Spleen (tissue), 11 donors: ENCODE measurements at regions not wholly inside any gene's neighbourhood (a gene's known extent, or its start where the extent isn't known, plus 50 kb on each side); places are given as distances from the start of the nearest gene placed in this dataset.

ENCODE experiments used
- DNase-seq: peaks from one replicate; pipeline ENCODE4 v3.0.0-alpha.2; 2020
- H3K27ac ChIP-seq, 8 donors: fragments of 200-600 bp; sonication (generic) in 7 of 8; 1 replicate in 4 of 8; 2 replicates in 4 of 8; pipeline versions ENCODE4 v1.5.0 to v1.8.0; 2016 to 2021; ENCODE audit warnings: inconsistent platforms in 4 of 8, mild to moderate bottlenecking in 4 of 8, moderate library complexity in 1 of 8
- H3K27me3 ChIP-seq, 7 donors: fragments of 200-600 bp; sonication (generic) in 6 of 7; replicated peaks in 1 of 7; 1 replicate in 4 of 7; 2 replicates in 3 of 7; pipeline versions ENCODE4 v1.5.0 to v1.8.0; 2016 to 2021; ENCODE audit warnings: inconsistent platforms in 3 of 7, mild to moderate bottlenecking in 1 of 7
- H3K36me3 ChIP-seq, 6 donors: fragments of 200-600 bp; sonication (generic) in 5 of 6; 1 replicate in 4 of 6; 2 replicates in 2 of 6; pipeline versions ENCODE4 v1.5.0 to v1.8.0; 2016 to 2021; ENCODE audit warnings: inconsistent platforms in 2 of 6
- H3K4me1 ChIP-seq, 6 donors: fragments of 200-600 bp; sonication (generic) in 5 of 6; 1 replicate in 3 of 6; 2 replicates in 3 of 6; pipeline versions ENCODE4 v1.5.0 to v1.8.0; 2016 to 2021; ENCODE audit warnings: inconsistent platforms in 3 of 6
- H3K4me3 ChIP-seq, 8 donors: fragments of 200-600 bp; sonication (generic) in 7 of 8; 1 replicate in 4 of 8; 2 replicates in 4 of 8; pipeline versions ENCODE4 v1.5.0 to v1.8.0; 2016 to 2021; ENCODE audit warnings: inconsistent platforms in 4 of 8, mild to moderate bottlenecking in 4 of 8, moderate library complexity in 2 of 8
- H3K9me3 ChIP-seq, 8 donors: fragments of 200-600 bp; sonication (generic) in 7 of 8; 1 replicate in 4 of 8; 2 replicates in 4 of 8; pipeline versions ENCODE4 v1.5.0 to v1.8.0; 2016 to 2021; ENCODE audit warnings: inconsistent platforms in 4 of 8
- CTCF ChIP-seq, 11 experiments: fragments of 200-600 bp in 7 of 11; fragments of 450-650 bp in 4 of 11; sonication (generic) in 4 of 11; IDR thresholded peaks in 8 of 11; conservative IDR thresholded peaks in 3 of 11; 1 replicate in 7 of 11; 2 replicates in 4 of 11; pipeline versions ENCODE4 v1.4.0 to v1.8.0; 2016 to 2021; ENCODE audit warnings: antibody characterized with exemption in 11 of 11, inconsistent platforms in 4 of 11, mild to moderate bottlenecking in 1 of 11
- POLR2A ChIP-seq, 3 donors: fragments of 450-650 bp; IDR thresholded peaks; one replicate each; pipeline ENCODE4 v1.5.1; 2017; ENCODE audit warnings: antibody characterized with exemption in 3 of 3, mild to moderate bottlenecking in 1 of 3
- POLR2AphosphoS5 ChIP-seq, 3 donors: sonication (generic); formaldehyde crosslinking; IDR thresholded peaks; one replicate each; pipeline ENCODE4 v1.5.1; 2017; ENCODE audit warnings: antibody characterized with exemption in 3 of 3
- WGBS, 5 donors: extraction: QIAGEN DNeasy Blood & Tissue Kit in 3 of 5; methylation state at CpG; one replicate each; pipeline versions ENCODE4 v1.1.5 to v1.1.7; 2013 to 2018; 5-methylcytosine and 5-hydroxymethylcytosine counted together
- intact Hi-C: fragments of 100-400 bp; cut with DNase I; formaldehyde crosslinking; loops from one replicate; pipeline ENCODE4 v1.15.0; 2023; ENCODE audit warnings: low total_unique reads
- donor health status: healthy with polysubstance abuse.
- donor health status: DM: no; HTN: no; CAD: no; lungs with moderate emphysema.
- donor health status: DM: no; HTN: no; CAD: no.
- donor health status: Bipolar disorder and iron deficiency.
- donor health status: healthy.
- donor health status: DM: no; HTN: no; CAD: no.
- donor health status: DM: yes; HTN: yes; CAD: no.

- Histone ChIP-seq H3K4me3 (no peak overlapping the region), H3K27ac (no peak overlapping the region)
These were observed 94.2 kb downstream of the TMEM174 start for GRCh38 chr5:73266925-73267765.

GRCh38 chr5:73266176-73266738 lies 93.3 kb downstream of the TMEM174 start:
- no peak for DNase-seq
- Histone ChIP-seq H3K4me1 (peaks cover 0 to 10% (median 0%) of the 10 kb centered on the region in 6 donors), H3K27me3 (peaks cover 0 to 29% (median 0%) of the 10 kb centered on the region in 7 donors), H3K9me3 (no peaks in the 10 kb centered on the region), H3K27ac (no peak overlapping the region), H3K4me3 (no peak overlapping the region), H3K36me3 (no peaks in the 10 kb centered on the region)
- WGBS, 5 donors = 85 to 94% (median 88%) methylated on average over 5 of the region's 5 CpGs
- TF ChIP-seq POLR2AphosphoS5 (IDR thresholded peaks at IDR 0.05) (no peak), POLR2A (IDR thresholded peaks at IDR 0.05) (no peak), CTCF (IDR thresholded peaks at IDR 0.05 in 8 of 11, conservative IDR thresholded peaks at IDR 0.05 in 3 of 11) (no peak)
- intact Hi-C loops = no loop called here

More at GRCh38 chr5:73266925-73267765, 94.2 kb downstream of the TMEM174 start:
- intact Hi-C loops = no loop called here
- peaks cover 0 to 10% (median 0%) of the 10 kb centered on the region in 6 donors for H3K4me1 ChIP-seq
- 58 to 81% (median 68%) methylated on average over 18 of the region's 18 CpGs for WGBS, 5 donors
- H3K27me3 ChIP-seq = peaks cover 0 to 33% (median 0%) of the 10 kb centered on the region in 7 donors
- H3K9me3 ChIP-seq = no peaks in the 10 kb centered on the region
- no peak for TF ChIP-seq POLR2AphosphoS5 (IDR thresholded peaks at IDR 0.05)
- no peak for TF ChIP-seq CTCF (IDR thresholded peaks at IDR 0.05 in 8 of 11, conservative IDR thresholded peaks at IDR 0.05 in 3 of 11)
- TF ChIP-seq POLR2A (IDR thresholded peaks at IDR 0.05) = no peak
- DNase-seq = no peak
- no peaks in the 10 kb centered on the region for H3K36me3 ChIP-seq

DNA sequence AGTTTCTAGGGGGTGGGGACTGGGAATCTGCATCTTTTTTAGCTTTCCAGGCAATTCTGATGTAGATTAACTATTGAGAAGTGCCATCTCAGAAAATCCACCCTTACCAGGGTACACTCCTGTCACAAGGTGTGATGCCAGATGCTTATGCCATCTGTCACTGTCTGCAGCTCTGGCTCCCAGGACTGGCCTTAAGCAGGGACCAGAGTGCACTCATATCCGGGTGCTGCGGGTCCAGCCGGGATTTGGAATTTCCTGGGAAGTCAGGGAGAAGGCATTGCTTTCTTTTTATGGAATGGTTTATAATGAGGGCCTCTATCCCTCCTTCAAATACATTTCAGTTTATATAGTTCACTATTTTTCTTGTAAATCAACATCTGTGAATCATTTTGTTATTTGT lies 92.6 kb downstream of the TMEM174 start:
- Histone ChIP-seq H3K9me3 (no peaks in the 10 kb centered on the region), H3K4me1 (peaks cover 0 to 10% (median 0%) of the 10 kb centered on the region in 6 donors), H3K27ac (no peak overlapping the region), H3K27me3 (peaks cover 0 to 27% (median 0%) of the 10 kb centered on the region in 7 donors), H3K36me3 (no peaks in the 10 kb centered on the region), H3K4me3 (no peak overlapping the region)
- intact Hi-C loops = no loop called here
- TF ChIP-seq POLR2A (IDR thresholded peaks at IDR 0.05) (no peak), CTCF (IDR thresholded peaks at IDR 0.05 in 8 of 11, conservative IDR thresholded peaks at IDR 0.05 in 3 of 11) (no peak), POLR2AphosphoS5 (IDR thresholded peaks at IDR 0.05) (no peak)
- WGBS, 5 donors = 54 to 83% (median 71%) methylated on average over 3 of the region's 3 CpGs
- DNase-seq = no peak

DNA sequence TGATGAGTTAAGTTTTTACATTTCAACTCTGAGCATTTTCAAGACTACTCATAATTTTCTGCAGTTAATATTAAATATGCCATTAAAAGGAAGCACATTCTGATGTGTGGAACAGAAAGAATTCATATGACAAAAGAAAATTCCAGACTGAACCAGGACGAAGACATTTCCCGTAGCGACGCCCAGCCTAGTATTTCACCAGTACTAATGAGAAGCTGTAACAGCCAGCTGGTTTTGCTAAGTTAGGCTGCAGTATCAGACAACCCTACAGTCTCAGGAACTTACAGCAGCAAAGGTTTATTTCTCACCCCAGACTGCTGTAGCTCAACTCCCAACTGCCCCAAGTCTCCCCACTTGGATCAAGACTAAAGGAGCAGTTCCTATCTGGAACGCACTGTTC lies 91.6 kb downstream of the TMEM174 start:
- no peaks in the 10 kb centered on the region for H3K36me3 ChIP-seq
- peaks cover 0 to 10% (median 0%) of the 10 kb centered on the region in 6 donors for H3K4me1 ChIP-seq
- DNase-seq = no peak
- intact Hi-C loops = no loop called here
- TF ChIP-seq POLR2A (IDR thresholded peaks at IDR 0.05) = no peak
- no peak for TF ChIP-seq CTCF (IDR thresholded peaks at IDR 0.05 in 8 of 11, conservative IDR thresholded peaks at IDR 0.05 in 3 of 11)
- no peak for TF ChIP-seq POLR2AphosphoS5 (IDR thresholded peaks at IDR 0.05)
- H3K4me3 ChIP-seq = no peak overlapping the region
- peaks cover 0 to 32% (median 0%) of the 10 kb centered on the region in 7 donors for H3K27me3 ChIP-seq
- 85 to 91% (median 86%) methylated on average over 5 of the region's 5 CpGs for WGBS, 5 donors
- no peak overlapping the region for H3K27ac ChIP-seq
- H3K9me3 ChIP-seq = no peaks in the 10 kb centered on the region
